ENCODE measurements at regions not wholly inside any gene's neighbourhood (a gene's known extent, or its start where the extent isn't known, plus 50 kb on each side); places are given as distances from the start of the nearest gene placed in this dataset.
A peak's percentile ranks its signal among the peaks of the same experiment; 100 is the strongest.
"Not testable (repeated sequence)": the region's sequence is repeated elsewhere in the genome, so short reads cannot be mapped to it uniquely, and the experiment has no call there.

DNA sequence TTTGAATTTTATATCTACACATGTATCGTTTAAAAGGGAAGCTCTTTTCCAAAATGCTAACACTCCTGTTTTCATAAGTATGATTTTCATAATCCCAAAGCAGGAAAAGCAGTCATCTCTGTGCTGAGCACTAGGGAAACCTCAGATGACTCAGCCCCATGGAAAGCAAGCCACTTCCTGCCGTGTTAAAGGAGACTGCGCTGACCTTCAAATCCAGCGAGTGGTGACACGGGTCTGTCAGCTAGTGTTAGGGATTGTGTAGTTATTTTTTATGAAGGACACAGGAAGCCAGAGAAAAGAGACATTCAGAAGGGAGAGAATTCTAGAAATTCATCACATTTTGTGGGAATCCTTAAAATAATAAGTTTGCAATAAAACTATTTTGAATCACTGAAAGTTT, 57.0 kb upstream of the CD93 start:
- no peaks in the 10 kb centered on the region for H3K9me3 ChIP-seq (ENCODE audit: control insufficient read depth in 1 of 2, low read length in 2 of 2)
- no peak overlapping the region for H3K9ac ChIP-seq (ENCODE audit: low read depth in 1 of 2, low read length in 2 of 2)
- H3K4me1 ChIP-seq (ENCODE audit: control insufficient read depth in 1 of 2, insufficient read depth in 2 of 2, low read length in 2 of 2), result peaks cover 10 to 15% of the 10 kb centered on the region in 2 donors
- no peak overlapping the region for H3K27ac ChIP-seq (ENCODE audit: low read depth, low read length)
- no peak overlapping the region for H3K4me3 ChIP-seq (ENCODE audit: low read depth in 1 of 2, low read length in 2 of 2)
- H3K36me3 ChIP-seq (ENCODE audit: control insufficient read depth in 1 of 2, insufficient read depth in 2 of 2, low read length in 2 of 2), result no peaks in the 10 kb centered on the region
- no peaks in the 10 kb centered on the region for H3K27me3 ChIP-seq (ENCODE audit: control insufficient read depth in 1 of 2, insufficient read depth in 2 of 2, low read length in 2 of 2)

DNA sequence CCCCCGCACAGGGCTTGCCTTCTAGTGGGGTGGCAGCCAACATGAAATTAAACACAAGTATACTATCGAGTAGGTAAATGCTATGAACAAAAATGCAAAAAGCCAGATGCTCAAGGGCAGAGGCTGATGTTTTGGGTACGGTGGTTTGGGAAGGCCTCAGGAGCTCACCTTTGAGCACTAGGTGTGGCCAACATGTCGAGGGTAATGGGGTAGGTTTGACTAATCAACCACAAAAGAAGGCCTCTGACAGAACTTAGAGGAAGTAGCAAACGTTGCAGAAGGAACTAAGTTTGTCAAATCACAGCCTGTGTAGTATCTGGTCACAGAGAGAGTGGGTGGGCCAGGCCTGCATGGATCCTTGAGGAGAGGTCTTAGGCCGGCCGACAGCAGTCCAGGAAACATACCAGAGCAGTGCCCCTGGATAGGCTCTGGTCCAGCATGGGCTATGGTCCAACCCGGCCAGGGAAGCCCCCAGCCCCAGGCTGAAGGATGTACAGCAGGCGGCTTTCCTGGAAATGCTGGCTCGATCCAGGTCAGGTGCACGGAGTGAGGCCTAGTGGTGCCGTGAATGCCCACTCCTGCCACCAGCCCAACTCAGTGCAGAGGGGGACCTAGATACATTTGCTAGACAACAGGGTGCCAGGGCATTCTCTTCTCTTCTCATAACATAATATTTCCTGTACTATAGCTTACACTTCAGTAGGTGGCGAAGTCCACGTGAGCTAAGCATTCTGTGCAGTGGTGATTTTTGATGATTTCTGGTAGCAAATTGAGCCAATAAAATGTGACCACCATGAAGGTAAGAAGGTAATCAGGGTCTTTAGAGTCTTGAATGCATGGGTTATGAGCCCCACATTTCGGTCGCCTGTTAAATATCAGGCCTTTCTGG, 56.3 kb upstream of the CD93 start:
- Histone ChIP-seq H3K27ac (ENCODE audit: low read depth, low read length) (peak overlapping the region; percentile 46), H3K36me3 (ENCODE audit: control insufficient read depth in 1 of 2, insufficient read depth in 2 of 2, low read length in 2 of 2) (no peaks in the 10 kb centered on the region), H3K27me3 (ENCODE audit: control insufficient read depth in 1 of 2, insufficient read depth in 2 of 2, low read length in 2 of 2) (no peaks in the 10 kb centered on the region), H3K4me3 (ENCODE audit: low read depth in 1 of 2, low read length in 2 of 2) (no peak overlapping the region), H3K4me1 (ENCODE audit: control insufficient read depth in 1 of 2, insufficient read depth in 2 of 2, low read length in 2 of 2) (peaks cover 9 to 11% of the 10 kb centered on the region in 2 donors), H3K9ac (ENCODE audit: low read depth in 1 of 2, low read length in 2 of 2) (no peak overlapping the region), H3K9me3 (ENCODE audit: control insufficient read depth in 1 of 2, low read length in 2 of 2) (no peaks in the 10 kb centered on the region)

DNA sequence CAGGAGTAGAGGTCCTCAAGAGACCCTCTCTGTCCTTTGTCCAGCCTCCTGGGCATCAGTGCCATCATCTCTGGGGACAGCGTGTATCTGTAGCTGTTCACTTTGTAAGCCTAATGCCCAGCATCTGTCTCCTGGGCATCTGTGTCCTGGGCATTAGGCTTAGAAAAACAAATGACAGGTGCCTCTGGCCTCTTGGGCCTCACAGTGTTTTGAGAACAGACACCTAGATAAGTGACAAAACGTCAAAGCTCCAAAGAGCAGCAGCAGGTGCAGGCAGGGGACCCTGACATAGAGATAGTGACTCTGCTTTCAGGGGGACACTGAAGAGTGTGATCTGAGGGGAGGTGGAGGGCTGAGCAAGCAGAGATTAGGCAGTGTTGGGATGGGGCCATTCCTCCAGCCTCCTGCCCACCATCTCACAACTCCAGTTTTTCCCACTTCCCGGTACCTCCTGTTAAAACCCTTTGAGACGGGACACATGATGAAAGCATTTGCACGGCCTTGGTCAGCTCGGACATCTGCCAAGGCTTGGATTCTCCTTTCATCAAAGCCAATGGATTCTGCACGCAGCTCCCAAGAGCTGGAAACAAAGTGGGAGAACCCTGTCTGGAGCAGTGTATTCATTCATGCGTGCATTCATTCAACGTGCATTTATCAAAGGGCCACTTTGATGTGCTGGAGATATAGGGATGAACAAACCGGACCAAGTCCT, 55.5 kb upstream of the CD93 start:
- H3K9ac ChIP-seq (ENCODE audit: low read depth in 1 of 2, low read length in 2 of 2), result no peak overlapping the region
- H3K4me1 ChIP-seq (ENCODE audit: control insufficient read depth in 1 of 2, insufficient read depth in 2 of 2, low read length in 2 of 2), result peaks cover 9 to 11% of the 10 kb centered on the region in 2 donors
- no peaks in the 10 kb centered on the region for H3K27me3 ChIP-seq (ENCODE audit: control insufficient read depth in 1 of 2, insufficient read depth in 2 of 2, low read length in 2 of 2)
- no peaks in the 10 kb centered on the region for H3K9me3 ChIP-seq (ENCODE audit: control insufficient read depth in 1 of 2, low read length in 2 of 2)
- H3K4me3 ChIP-seq (ENCODE audit: low read depth in 1 of 2, low read length in 2 of 2), result no peak overlapping the region
- no peaks in the 10 kb centered on the region for H3K36me3 ChIP-seq (ENCODE audit: control insufficient read depth in 1 of 2, insufficient read depth in 2 of 2, low read length in 2 of 2)
- no peak overlapping the region for H3K27ac ChIP-seq (ENCODE audit: low read depth, low read length)

DNA sequence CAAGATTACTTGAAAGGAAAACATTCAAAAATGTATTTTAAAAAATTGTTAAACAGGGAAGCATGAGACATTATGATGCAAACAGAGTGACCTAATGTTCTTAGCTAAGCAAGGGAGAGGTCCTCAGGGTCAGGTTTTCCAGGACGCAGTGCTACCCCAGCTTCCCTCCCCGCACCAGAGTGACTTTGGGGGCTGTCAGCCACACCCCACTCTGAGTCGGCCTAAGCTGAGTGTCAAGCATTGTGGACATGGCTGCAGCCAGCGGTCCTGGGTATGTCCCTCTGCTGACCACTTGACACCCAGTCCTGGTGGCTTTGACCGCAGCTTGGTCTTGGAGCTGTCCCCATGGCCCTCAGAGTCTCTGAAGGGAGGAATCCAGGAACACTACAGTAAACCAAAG, 54.9 kb upstream of the CD93 start:
- Histone ChIP-seq H3K9ac (ENCODE audit: low read depth in 1 of 2, low read length in 2 of 2) (no peak overlapping the region), H3K4me1 (ENCODE audit: control insufficient read depth in 1 of 2, insufficient read depth in 2 of 2, low read length in 2 of 2) (peaks cover 9 to 11% of the 10 kb centered on the region in 2 donors), H3K4me3 (ENCODE audit: low read depth in 1 of 2, low read length in 2 of 2) (no peak overlapping the region), H3K9me3 (ENCODE audit: control insufficient read depth in 1 of 2, low read length in 2 of 2) (no peaks in the 10 kb centered on the region), H3K27ac (ENCODE audit: low read depth, low read length) (no peak overlapping the region), H3K27me3 (ENCODE audit: control insufficient read depth in 1 of 2, insufficient read depth in 2 of 2, low read length in 2 of 2) (no peaks in the 10 kb centered on the region), H3K36me3 (ENCODE audit: control insufficient read depth in 1 of 2, insufficient read depth in 2 of 2, low read length in 2 of 2) (no peaks in the 10 kb centered on the region)

GRCh38 chr20:23139984-23140383, 53.9 kb upstream of the CD93 start:
- not testable (repeated sequence) for H3K36me3 ChIP-seq (ENCODE audit: control insufficient read depth in 1 of 2, insufficient read depth in 2 of 2, low read length in 2 of 2); H3K4me3 ChIP-seq (ENCODE audit: low read depth in 1 of 2, low read length in 2 of 2); H3K9me3 ChIP-seq (ENCODE audit: control insufficient read depth in 1 of 2, low read length in 2 of 2); H3K27me3 ChIP-seq (ENCODE audit: control insufficient read depth in 1 of 2, insufficient read depth in 2 of 2, low read length in 2 of 2); H3K9ac ChIP-seq (ENCODE audit: low read depth in 1 of 2, low read length in 2 of 2); H3K27ac ChIP-seq (ENCODE audit: low read depth, low read length)
- peaks cover 9 to 11% of the 10 kb centered on the region in 2 donors for H3K4me1 ChIP-seq (ENCODE audit: control insufficient read depth in 1 of 2, insufficient read depth in 2 of 2, low read length in 2 of 2)

- H3K4me3 ChIP-seq (ENCODE audit: low read depth in 1 of 2, low read length in 2 of 2), result no peak overlapping the region
- H3K9ac ChIP-seq (ENCODE audit: low read depth in 1 of 2, low read length in 2 of 2), result no peak overlapping the region
- H3K36me3 ChIP-seq (ENCODE audit: control insufficient read depth in 1 of 2, insufficient read depth in 2 of 2, low read length in 2 of 2), result no peaks in the 10 kb centered on the region
- H3K27ac ChIP-seq (ENCODE audit: low read depth, low read length), result no peak overlapping the region
- no peaks in the 10 kb centered on the region for H3K9me3 ChIP-seq (ENCODE audit: control insufficient read depth in 1 of 2, low read length in 2 of 2)
- H3K27me3 ChIP-seq (ENCODE audit: control insufficient read depth in 1 of 2, insufficient read depth in 2 of 2, low read length in 2 of 2), result no peaks in the 10 kb centered on the region
- peaks cover 9 to 11% of the 10 kb centered on the region in 2 donors for H3K4me1 ChIP-seq (ENCODE audit: control insufficient read depth in 1 of 2, insufficient read depth in 2 of 2, low read length in 2 of 2)
These were observed 53.4 kb upstream of the CD93 start for GRCh38 chr20:23139524-23139923.

GRCh38 chr20:23138682-23139081, 52.6 kb upstream of the CD93 start:
- no peaks in the 10 kb centered on the region for H3K36me3 ChIP-seq (ENCODE audit: control insufficient read depth in 1 of 2, insufficient read depth in 2 of 2, low read length in 2 of 2)
- no peak overlapping the region for H3K27ac ChIP-seq (ENCODE audit: low read depth, low read length)
- peaks cover 9 to 11% of the 10 kb centered on the region in 2 donors for H3K4me1 ChIP-seq (ENCODE audit: control insufficient read depth in 1 of 2, insufficient read depth in 2 of 2, low read length in 2 of 2)
- no peak overlapping the region for H3K4me3 ChIP-seq (ENCODE audit: low read depth in 1 of 2, low read length in 2 of 2)
- no peaks in the 10 kb centered on the region for H3K27me3 ChIP-seq (ENCODE audit: control insufficient read depth in 1 of 2, insufficient read depth in 2 of 2, low read length in 2 of 2)
- no peak overlapping the region for H3K9ac ChIP-seq (ENCODE audit: low read depth in 1 of 2, low read length in 2 of 2)
- no peaks in the 10 kb centered on the region for H3K9me3 ChIP-seq (ENCODE audit: control insufficient read depth in 1 of 2, low read length in 2 of 2)

GRCh38 chr20:23138226-23138625, 52.1 kb upstream of the CD93 start:
- H3K9me3 ChIP-seq (ENCODE audit: control insufficient read depth in 1 of 2, low read length in 2 of 2), result no peaks in the 10 kb centered on the region
- H3K27me3 ChIP-seq (ENCODE audit: control insufficient read depth in 1 of 2, insufficient read depth in 2 of 2, low read length in 2 of 2), result no peaks in the 10 kb centered on the region
- H3K27ac ChIP-seq (ENCODE audit: low read depth, low read length), result no peak overlapping the region
- no peak overlapping the region for H3K4me3 ChIP-seq (ENCODE audit: low read depth in 1 of 2, low read length in 2 of 2)
- H3K9ac ChIP-seq (ENCODE audit: low read depth in 1 of 2, low read length in 2 of 2), result no peak overlapping the region
- no peaks in the 10 kb centered on the region for H3K36me3 ChIP-seq (ENCODE audit: control insufficient read depth in 1 of 2, insufficient read depth in 2 of 2, low read length in 2 of 2)
- H3K4me1 ChIP-seq (ENCODE audit: control insufficient read depth in 1 of 2, insufficient read depth in 2 of 2, low read length in 2 of 2), result peaks cover 9 to 11% of the 10 kb centered on the region in 2 donors

- no peaks in the 10 kb centered on the region for H3K9me3 ChIP-seq (ENCODE audit: control insufficient read depth in 1 of 2, low read length in 2 of 2)
- H3K4me1 ChIP-seq (ENCODE audit: control insufficient read depth in 1 of 2, insufficient read depth in 2 of 2, low read length in 2 of 2), result peaks cover under 1 to 3% of the 10 kb centered on the region in 2 donors
- H3K27me3 ChIP-seq (ENCODE audit: control insufficient read depth in 1 of 2, insufficient read depth in 2 of 2, low read length in 2 of 2), result no peaks in the 10 kb centered on the region
- no peak overlapping the region for H3K27ac ChIP-seq (ENCODE audit: low read depth, low read length)
- no peaks in the 10 kb centered on the region for H3K36me3 ChIP-seq (ENCODE audit: control insufficient read depth in 1 of 2, insufficient read depth in 2 of 2, low read length in 2 of 2)
- H3K4me3 ChIP-seq (ENCODE audit: low read depth in 1 of 2, low read length in 2 of 2), result no peak overlapping the region
- H3K9ac ChIP-seq (ENCODE audit: low read depth in 1 of 2, low read length in 2 of 2), result no peak overlapping the region
These were observed 51.0 kb upstream of the CD93 start for GRCh38 chr20:23136893-23137745.

All from duodenal mucosa (tissue), 2 donors.